ENCODE measurements at regions not wholly inside any gene's neighbourhood (a gene's known extent, or its start where the extent isn't known, plus 50 kb on each side); places are given as distances from the start of the nearest gene placed in this dataset.
A peak's percentile ranks its signal among the peaks of the same experiment; 100 is the strongest.

DNA sequence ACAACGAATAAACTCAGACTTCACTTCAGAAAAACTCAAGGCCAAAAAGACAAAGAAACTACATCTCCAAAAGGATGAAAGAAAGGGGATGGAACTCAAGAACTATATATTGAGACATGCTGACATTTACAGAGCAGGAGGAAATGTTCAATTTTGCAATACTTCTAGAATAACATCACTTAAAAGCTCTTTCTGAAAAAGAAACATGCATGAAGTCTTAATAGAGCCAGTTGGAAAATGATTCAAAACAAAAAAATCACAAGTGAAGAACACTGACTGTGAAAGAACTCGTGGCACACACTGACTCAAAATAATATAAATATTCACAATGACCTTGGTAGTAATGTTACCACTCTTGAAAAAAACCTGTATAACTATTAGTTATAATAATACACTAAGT lies 267.8 kb upstream of the NREP start:
- no peak for DNase-seq

DNA sequence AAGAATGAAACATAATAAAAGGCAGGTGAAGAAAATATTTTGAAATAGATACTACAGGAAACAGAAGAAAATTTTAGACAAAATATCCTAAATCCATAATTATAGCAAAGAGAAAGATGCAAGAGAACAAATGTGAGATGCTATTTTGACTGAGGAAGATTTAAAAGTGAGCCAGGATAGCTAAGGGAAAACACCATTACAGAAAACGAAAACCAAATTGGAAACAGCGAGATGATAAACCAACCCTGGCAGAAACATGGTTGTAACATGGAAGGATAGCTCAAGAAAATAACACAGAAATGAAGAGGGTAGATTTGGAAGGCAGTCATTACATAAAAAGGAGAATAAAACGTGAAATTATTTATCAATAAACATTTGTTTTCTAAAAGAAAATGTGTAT lies 267.2 kb upstream of the NREP start:
- no peak for DNase-seq

DNA sequence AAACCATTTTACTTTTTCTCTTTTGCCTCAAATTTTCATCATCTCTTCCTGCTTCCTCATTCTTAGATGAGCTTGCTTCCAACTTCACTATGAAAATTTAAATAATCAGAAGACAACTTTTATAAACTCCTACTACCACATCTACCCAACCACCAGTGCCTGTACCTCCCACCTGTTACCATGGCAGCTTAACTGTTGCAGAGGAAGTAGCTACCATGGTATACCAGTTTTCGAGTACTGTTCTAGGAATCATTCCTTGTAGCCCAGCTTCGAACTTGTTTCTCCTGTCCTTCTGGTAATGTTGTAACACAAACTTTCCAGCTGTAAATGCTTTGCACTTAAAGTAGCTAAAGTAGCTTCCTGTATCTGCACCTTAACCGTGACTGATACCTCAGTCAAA lies 266.8 kb upstream of the NREP start:
- DNase-seq, result no peak

DNA sequence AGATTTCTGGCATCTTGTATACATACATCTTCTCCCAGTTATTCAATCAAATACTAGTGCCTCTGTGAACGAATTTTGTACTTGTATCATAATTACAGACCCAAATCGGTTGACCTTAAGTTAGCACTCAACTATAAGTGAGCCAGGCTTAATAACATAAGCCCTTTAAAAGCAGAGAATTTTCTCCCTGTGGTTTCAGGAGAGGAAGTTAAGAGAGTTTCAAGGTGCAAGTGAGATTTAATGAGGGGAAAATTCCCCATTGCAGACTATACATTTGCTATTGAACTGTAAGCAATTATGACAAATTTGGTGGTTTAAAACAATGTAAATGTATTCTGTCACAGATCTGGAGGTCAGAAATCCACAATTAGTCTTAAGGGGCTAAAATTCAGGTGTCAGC lies 261.9 kb upstream of the NREP start:
- DNase-seq, result no peak

DNA sequence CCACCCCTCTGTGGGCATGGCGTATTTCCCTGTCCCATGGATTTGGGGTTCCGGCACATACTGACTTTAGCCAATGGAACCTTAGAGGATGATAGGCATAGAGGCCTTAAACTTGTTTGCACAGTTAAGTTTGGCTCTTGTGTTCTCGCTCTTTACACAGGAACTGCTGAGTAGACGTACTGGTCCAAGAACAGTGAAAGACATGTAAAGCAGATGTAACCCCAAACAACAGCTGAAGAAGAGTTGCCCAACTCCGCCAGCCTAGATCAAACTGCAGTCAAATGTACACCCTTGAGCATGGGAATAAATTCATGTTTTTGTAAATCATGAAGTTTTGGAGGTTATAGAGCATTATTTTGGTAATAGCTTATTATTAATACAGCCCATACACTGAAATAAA lies 260.0 kb upstream of the NREP start:
- DNase-seq, result no peak

DNA sequence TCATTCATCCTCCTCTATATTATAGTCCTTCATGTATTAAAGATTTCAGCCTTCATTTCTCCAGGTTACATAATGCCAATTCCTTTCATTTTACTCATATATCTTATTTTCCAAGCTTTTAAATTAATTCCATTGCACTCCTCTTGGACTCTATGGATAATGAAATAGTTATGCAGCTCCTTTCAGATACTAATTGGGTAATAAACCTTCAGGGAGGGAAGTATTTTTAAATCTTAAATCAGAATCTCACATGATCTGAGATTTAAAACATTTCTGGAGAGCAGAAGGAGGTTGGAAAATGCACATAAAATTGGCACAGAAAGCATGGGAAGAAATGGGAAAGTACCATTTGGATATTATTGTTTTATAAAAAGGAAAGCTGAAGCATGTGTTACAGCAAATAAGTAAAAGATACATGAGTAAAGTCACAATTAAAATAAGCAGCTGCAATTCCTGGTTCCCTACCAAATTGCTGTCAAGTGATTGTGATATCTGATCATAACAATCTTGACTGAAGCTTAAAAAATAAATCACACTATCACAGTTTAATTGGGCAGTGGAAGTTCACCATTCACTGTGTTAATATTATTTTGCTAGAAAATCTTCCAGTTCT lies 257.9 kb upstream of the NREP start:
- DNase-seq, result no peak

DNA sequence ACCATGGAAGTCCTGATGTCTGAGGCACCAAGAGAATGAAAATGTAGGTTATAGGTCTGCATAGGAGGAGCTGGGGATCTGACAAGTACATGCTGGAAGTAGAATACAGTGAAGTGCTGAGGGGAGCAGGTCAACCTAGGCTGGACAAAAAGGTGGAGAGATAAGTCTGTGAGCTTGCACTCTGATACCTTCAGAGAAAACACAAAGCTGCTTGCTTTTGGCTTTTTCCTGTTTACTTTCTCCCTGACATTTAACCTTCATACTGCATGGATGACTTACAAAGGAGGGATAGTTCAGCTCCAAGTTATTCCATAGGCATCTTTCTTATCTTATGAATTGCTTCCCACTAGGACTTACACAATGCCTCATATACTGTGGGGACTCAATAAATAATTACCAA lies 256.7 kb upstream of the NREP start:
- no peak for DNase-seq

DNA sequence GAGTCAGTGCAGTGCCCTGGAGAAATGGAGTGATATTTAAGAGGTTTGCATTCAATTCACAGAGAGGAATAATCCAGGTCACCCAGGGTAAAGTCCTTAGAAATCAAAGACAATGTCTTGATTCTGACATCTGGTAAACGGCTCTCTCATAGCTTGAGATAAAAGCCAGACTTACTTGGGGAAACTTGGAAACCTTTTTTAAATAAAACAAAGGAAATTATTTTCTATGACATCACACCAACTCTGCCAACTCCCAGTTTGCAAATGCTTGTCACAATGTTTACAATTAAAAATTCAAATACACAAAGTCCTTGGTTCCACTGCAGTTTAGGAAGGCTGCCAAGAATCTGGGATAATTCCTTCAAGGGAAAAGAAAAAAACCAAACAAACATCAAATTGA lies 255.1 kb upstream of the NREP start:
- DNase-seq, result no peak

DNA sequence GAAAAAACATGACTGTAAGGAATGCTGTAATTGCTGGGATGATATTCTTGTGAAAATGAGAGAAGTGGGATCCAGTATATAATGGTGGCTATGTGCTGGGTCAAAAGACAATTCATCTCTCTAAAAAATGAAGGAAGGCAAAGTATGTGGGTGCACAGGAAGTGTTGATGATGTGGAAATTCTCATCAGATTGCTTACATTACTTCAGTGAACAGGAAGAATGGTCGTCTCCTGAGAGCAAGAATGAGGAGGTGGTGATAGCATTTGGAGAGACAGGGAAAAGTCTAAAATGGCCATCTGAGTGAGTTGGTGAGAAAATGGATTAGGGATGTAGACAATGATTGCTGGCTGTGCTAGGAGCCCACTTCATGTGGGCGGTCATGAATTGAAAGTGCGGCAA lies 253.5 kb upstream of the NREP start:
- DNase-seq, result peak; percentile 20 to 49 (median 25)

DNA sequence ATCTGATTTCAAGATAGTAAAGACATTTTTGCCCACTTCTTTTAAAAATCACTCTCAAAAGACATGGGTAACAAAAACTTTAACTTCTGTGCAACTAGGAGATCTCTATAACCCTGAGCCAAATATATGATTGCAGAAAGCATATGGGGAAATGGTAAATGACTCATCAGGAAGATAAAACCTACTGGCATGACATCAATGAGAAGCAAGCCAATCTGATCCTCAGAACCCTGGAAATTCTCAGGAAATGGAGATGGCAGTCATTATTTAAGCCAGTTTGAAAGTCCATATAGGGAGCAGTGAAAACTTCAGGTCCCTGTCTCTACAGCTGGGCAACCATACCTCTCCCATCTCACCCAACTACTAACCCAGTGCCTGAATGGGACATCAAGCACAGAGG lies 249.7 kb upstream of the NREP start:
- DNase-seq, result peak; percentile 49 to 78 (median 70)

DNA sequence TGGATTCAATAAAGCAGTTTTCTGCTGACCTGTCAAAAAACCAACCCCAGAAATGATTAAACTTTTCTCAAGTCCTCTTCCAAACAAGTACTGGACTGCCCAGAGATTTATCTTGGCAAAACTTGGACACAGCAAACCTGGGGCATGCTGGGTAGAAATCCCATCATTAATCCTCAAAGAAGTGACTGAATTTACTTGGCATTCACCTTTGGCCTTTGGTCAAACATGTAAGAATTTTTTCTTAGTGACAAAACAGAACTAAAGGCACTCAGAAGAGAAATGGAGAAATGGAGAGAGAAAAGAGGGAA lies 248.6 kb upstream of the NREP start:
- DNase-seq, result no peak

DNA sequence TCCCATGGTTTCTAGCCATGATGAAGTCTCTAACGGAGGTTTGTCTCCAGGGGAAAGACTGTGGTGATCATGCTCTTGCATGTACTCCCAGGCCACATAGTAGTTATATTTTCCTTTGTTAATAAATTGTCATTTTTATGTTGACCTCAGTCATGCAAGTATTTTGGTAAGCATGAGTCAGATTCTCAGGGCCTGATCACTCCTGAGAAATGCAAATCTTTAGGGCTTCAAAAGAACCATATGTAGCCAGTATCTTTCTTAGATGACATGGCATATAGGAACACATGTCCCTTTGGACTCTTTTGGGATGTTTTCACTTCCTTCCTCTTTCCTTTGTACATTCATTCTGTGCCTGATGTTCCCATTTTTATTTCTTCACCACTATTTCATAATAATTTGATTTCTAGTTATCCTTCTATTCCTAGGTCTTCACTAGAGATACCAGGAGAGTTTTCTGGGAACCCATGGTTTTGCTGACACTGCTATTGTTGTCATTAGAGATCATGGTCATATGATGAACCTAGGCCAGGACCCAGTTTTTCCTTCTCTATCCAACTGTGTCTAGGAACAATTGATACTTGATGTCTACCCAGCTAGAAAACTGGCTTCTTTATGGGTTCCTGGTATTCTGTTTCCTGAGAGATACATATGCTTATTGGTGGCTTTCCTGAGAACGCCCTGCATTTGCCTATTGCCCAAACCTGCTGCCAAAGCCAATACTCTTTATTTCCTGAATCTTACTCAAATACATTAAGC lies 248.1 kb upstream of the NREP start:
- DNase-seq, result peak; percentile 60 to 89 (median 70)

DNA sequence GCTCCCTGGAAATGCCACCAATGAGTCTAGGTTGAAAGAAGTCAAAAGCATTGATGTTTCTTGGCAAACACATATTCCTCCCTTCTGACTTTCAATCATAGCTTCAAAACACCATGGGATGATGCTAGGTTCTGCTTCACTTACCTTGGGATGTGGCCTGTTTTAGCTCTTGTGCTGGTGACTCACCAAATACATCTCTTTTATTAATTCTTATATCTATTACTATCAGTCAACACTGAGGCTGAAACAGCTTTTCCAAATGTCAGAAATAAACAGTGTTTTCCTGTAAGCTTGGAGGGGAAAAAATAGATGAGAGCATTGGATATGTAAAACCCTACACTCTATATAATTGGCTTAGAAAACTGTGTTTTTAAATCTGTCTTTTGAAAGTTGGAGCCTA lies 245.4 kb upstream of the NREP start:
- DNase-seq, result no peak

DNA sequence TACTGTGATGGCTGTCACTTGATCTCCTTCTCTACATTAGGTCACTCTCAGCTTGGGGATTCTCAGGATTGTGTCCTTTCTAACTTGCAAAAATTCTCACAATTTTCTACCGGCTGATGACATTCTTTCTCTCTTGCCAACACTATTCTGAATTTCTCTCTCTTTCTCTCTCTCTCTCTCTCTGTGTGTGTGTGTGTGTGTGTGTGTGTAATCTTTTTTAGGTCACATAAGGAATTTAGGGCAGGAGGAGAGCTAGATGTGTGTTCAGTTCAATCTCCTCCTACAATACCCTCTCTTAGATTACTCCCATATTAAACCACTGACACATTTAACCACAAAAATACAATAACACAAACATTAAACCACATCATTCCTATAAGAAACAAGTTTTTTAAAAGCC lies 242.3 kb upstream of the NREP start:
- peak in 1 of 3 donors; percentile 39 for DNase-seq

DNA sequence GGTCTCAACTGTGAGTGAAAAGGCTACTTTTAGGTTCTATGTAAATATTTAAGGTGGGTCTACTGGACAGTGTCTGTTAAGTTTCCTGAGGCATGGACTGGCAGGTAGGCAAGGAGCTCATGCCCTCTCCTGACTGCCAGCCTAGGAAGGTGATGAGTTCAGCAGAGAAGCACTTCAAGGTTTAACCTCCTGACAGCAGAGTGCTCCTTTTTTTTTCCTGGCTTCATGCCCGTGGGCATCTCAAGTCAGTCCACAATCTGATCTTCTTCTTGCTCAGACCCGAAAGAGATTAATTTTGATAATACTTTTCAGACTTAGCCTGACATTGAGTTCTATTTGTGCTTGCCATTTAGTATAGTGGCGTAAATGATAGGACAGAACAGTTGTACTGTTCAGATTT lies 241.9 kb upstream of the NREP start:
- DNase-seq, result no peak

DNA sequence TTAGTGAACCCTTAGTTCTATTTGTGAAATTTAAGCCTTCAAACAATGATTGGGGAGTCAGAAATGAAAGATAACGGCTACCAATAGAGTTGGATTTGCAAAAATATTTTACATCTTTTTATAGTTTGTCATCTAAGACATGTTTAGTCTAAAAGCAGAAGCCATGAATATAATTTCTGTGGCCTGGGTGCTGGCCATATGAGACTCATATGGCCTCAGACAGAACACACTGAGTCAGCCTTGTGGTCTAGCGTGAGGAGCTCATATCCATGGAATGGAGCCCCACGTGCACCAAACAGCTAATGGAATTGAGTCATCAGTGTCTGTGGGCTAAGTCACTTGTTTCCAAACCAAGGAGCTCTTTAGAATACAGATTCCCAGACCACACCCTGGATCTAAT lies 240.7 kb upstream of the NREP start:
- peak; percentile 80 to 92 (median 82) for DNase-seq

DNA sequence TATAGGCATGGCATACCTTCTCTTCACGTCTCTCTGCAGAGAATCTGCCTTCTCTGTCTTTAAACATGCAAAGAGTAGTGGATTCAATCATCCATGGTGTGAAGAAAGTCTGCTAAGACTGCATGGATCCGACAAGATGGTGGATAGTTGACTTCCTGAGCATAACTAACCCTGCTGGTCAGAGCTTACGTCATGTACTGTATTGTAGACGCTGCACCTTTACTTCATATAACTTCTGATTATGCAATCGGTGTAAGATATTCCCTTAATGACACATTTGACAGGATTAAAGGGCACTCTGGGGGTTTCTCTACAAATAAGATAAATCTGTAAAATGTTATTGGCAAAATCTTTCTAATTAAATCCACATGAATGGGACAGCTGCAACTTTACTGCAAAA lies 240.3 kb upstream of the NREP start:
- no peak for DNase-seq

DNA sequence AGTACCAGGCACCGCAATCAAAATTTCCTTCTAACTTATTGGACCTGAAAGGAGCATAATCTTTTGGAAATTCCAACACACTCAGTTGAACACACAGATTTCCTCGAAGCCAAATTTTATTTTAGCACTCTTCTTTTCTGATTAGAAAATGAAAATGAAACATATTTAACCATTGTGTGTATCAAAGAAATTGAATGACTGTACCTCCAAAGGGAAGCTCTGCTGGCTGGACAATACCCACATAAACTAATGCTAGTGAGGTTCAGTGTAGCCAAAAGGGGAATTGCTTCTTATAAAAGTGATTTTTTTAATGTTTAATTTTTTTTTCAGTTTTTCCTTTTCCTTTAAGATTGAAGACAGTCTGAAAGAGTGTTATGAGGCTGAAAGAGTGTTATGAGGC lies 239.6 kb upstream of the NREP start:
- DNase-seq, result peak in 1 of 3 donors; percentile 45

DNA sequence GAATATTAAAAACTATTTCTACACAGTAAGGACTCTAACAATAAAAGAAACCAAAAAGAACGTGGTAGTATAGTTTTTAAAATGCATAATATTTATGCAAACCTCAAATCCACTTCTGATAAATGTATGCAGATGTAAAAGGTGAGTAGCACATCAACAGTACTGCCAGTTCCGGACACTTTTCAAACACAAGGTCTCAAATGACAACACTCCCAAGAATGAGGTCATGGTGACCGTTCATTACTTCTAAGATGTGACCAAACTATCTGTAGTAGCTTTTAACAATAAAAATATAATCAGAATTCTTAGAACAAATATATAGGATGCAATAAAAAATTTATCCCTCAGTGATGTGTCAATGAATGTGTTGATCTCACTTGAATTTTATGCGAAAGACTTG lies 238.7 kb upstream of the NREP start:
- no peak for DNase-seq

DNA sequence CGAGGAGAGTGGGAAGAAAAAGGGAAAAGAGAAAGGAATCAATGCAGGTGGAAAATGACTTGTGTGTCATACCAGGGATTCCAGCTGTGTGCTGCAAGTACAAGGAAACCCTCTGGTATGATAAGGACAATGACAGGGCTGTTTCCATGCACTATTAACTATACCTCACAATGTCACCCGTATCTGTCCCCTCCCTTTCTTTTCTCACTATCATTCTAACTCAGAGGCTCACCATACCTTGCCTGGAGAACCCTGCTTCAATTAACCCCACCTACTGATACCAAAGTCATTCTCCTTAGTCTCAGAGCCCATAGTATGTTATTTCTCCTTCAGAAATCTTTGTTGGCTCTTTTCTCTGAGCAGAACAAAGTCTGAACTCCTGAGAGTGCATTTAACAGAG lies 236.2 kb upstream of the NREP start:
- no peak for DNase-seq

DNA sequence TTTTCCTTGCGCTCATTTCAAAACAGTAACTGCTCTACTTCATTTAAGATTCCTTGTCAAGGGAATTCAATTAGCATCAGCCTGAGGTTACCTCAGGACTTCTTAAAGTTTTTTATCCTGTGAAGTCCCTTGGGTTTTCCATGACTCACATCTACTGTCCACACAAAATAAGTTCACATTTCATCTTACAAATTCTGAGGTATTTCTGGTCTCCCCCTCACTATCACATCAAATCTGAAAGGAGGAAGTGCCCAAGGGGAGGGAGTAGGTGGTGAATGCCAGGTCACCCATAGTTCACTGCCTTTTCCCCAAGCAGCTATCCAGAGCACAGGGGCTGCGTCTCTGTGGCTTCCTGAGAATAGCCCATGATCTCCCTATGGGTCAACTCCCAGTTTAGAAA lies 227.1 kb upstream of the NREP start:
- DNase-seq, result peak; percentile 78 to 93 (median 81)

DNA sequence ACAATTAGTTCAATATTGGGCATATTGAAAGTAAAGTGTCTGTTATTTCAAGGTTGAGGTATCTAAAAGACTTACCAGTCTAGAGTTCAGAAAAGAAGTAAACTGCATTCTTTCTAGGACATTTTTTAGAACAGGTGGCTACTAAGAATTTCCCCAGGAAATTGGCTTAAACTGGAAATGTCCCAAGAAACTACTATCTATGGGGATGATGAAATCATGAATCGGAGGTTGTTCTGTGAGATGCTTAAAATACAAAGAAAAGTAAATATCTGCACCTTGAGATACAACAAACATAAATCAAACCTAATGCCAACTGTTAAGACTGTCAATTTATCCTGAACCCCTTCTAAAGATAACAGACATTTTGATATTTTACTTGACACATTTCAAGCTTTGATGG lies 226.5 kb upstream of the NREP start:
- DNase-seq, result peak in 1 of 3 donors; percentile 40

DNA sequence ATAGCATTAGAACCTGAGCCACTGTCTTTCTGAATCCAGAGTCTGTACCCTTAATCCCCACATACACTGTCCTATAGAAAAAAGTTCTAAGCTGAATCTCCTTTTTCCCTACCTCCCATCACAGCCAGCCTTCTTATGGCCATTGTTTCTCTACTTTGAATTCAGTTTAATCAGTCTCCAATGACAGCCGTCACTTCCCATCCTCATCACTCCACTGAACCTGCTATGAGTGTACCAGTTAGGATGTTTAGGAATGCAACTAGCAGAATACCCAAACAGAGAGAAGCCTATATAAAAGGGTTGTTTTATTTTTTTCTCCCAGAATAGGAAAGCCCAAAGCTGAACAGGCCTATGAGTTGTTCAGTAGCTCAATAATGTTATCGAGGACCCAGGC lies 220.4 kb upstream of the NREP start:
- no peak for DNase-seq

DNA sequence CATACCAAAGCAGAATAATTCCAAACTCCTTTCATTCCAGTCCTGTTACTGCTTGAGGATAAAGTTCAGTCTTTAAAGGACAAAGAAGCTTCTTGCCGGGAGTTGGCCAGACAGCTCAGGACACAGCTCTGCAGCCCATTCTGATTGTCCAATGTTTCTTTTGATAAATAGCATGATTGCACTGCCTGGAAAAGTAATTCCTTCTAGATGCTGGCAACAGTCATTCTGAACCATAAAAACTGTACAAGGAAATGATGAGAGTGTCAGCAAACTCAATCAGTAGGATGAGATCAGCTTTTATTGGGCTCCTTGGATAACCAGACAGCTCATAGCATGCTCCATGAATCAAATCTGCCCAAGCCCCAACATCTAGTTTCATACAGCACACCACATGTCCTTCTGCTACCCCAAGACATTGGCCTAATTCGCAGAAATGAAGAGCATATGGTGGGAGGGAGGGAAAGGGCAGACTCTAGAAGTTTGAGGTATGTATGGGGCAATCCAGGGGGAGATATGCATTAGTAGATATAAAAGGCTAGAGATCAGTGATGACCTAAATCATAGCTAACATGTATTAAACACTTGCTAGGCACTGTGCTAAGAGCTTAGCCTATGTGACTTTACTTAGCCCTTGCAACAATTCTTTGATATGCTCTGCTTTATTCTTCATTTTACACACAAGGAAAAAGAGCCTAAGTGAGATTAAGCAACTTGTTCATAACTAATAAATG lies 219.9 kb upstream of the NREP start:
- peak in 1 of 3 donors; percentile 7 for DNase-seq
